Naive thymus-derived CD8-positive, alpha-beta T cell (primary cell): ENCODE measurements at regions not wholly inside any gene's neighbourhood (a gene's known extent, or its start where the extent isn't known, plus 50 kb on each side); places are given as distances from the start of the nearest gene placed in this dataset.
A peak's percentile ranks its signal among the peaks of the same experiment; 100 is the strongest.

Source experiments
- ATAC-seq, 2 donors: fragments of 150-1000 bp; cut with Tn5 transposase in 1 of 2; sonication (Bioruptor Pico), chemical (Tn5 transposase) in 1 of 2; 1 replicate in 1 of 2; 2 replicates in 1 of 2; pipeline ENCODE4 v1.10.0; 2021; ENCODE audit warnings: mild to moderate bottlenecking in 2 of 2, moderate library complexity in 2 of 2
- POLR2A ChIA-PET: fragments of 350-600 bp; sonication (Branson Sonifier 250); formaldehyde crosslinking; loops from one replicate; lab custom pipeline; 2021; ENCODE audit warnings: antibody characterized with exemption; lab: Charles Lee
- DNase-seq, 10 donors: peaks; one replicate each; pipeline versions ENCODE4 v3.0.0 to v3.0.0-alpha.2; 2020 to 2022
- H3K27ac Mint-ChIP-seq, 10 donors: one replicate each; pipeline ENCODE4 v1.8.0; 2020 to 2022; ENCODE audit warnings: mild to moderate bottlenecking in 10 of 10, mixed read lengths in 10 of 10, moderate library complexity in 4 of 10, inconsistent platforms in 1 of 10
- H3K27me3 Mint-ChIP-seq, 5 donors: one replicate each; pipeline ENCODE4 v1.8.0; 2021 to 2022; ENCODE audit warnings: mixed read lengths in 5 of 5
- H3K36me3 Mint-ChIP-seq, 3 donors: one replicate each; pipeline ENCODE4 v1.8.0; 2020 to 2022; ENCODE audit warnings: mixed read lengths in 3 of 3, mild to moderate bottlenecking in 2 of 3, inconsistent platforms in 1 of 3
- H3K4me1 Mint-ChIP-seq, 4 donors: one replicate each; pipeline ENCODE4 v1.8.0; 2021 to 2022; ENCODE audit warnings: mixed read lengths in 4 of 4
- H3K4me3 Mint-ChIP-seq, 10 donors: one replicate each; pipeline ENCODE4 v1.8.0; 2020 to 2022; ENCODE audit warnings: mild to moderate bottlenecking in 10 of 10, mixed read lengths in 10 of 10, moderate library complexity in 6 of 10, inconsistent platforms in 1 of 10
- H3K9me3 Mint-ChIP-seq, 9 donors: one replicate each; pipeline ENCODE4 v1.8.0; 2020 to 2022; ENCODE audit warnings: mixed read lengths in 9 of 9, mild to moderate bottlenecking in 3 of 9, inconsistent platforms in 1 of 9, moderate library complexity in 1 of 9

DNA sequence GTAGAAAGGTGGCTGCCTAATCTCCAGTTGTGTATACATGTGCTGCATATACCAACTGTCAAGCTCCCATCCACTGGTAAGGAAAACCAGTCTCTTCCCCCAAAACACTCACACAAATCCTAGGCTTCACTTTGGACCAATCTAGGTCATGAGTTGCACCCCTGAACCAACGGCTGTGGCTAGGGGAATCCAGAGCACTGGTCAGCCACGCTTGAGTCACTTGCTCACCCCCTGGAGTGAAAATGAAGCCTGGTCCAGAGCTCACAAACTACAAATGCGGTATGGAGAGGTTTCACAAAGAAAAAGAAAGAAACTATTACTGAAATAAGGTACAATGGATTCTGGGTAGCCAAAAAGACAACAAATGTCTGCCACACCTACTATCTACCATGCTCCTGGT, 66.1 kb upstream of the NLK start:
- Mint-ChIP-seq H3K27ac (no peak overlapping the region), H3K36me3 (no peaks in the 10 kb centered on the region), H3K27me3 (peaks cover 0 to 14% (median 6%) of the 10 kb centered on the region in 5 donors), H3K4me3 (no peak overlapping the region), H3K9me3 (peaks cover 0 to 4% (median 0%) of the 10 kb centered on the region in 9 donors), H3K4me1 (no peaks in the 10 kb centered on the region)
- ATAC-seq (no peak), DNase-seq (no peak)
- POLR2A ChIA-PET = no interaction called here

DNA sequence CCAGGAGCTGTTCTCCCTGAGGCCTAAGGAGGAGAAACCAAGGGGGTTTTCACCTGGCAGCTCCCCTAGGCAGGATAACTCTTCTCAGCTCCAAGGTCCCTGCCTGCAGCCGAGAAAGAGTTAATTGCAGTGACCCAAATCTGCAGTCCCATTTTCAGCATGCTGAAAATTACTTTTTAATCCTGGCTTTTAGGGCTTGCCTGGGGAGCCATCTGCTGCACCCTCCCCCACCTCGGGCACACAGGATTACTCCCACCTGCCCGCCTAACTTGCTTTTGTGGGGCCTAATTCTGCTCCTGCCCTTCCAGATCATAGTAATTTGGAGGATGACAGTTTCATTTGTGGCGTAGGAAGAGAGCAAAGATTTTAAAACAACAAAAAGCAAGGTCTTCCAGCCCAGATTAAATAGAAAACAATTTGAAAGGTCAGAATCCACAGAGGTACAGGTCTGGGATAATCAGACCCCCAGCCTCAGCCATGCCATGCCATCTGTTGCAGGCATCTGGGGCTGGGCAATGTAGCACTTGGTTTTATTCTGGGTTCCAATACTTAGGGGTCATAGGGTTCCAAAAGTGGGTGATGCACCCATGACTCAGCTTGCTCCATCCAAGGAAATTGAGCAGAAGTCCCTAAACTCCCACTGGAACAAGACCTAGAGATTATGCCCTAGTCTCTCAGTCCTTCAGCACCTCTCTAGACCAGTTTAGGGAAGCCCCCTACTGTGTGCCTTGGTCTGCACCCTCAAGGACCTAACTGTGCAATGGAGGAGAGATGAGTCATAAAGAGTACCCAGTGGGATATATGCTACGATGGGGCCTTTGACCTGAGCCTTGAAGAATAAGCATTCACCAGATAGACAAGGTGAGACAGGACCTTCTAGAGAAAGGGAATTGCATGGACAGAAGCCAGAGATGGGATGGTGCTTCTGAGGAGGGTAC, 64.5 kb upstream of the NLK start:
- ATAC-seq = no peak
- no peak for DNase-seq
- POLR2A ChIA-PET = no interaction called here
- H3K36me3 Mint-ChIP-seq = no peaks in the 10 kb centered on the region
- H3K4me3 Mint-ChIP-seq = no peak overlapping the region
- H3K4me1 Mint-ChIP-seq = no peaks in the 10 kb centered on the region
- peaks cover 0 to 14% (median 6%) of the 10 kb centered on the region in 5 donors for H3K27me3 Mint-ChIP-seq
- H3K9me3 Mint-ChIP-seq = peaks cover 0 to 4% (median 0%) of the 10 kb centered on the region in 9 donors
- no peak overlapping the region for H3K27ac Mint-ChIP-seq

DNA sequence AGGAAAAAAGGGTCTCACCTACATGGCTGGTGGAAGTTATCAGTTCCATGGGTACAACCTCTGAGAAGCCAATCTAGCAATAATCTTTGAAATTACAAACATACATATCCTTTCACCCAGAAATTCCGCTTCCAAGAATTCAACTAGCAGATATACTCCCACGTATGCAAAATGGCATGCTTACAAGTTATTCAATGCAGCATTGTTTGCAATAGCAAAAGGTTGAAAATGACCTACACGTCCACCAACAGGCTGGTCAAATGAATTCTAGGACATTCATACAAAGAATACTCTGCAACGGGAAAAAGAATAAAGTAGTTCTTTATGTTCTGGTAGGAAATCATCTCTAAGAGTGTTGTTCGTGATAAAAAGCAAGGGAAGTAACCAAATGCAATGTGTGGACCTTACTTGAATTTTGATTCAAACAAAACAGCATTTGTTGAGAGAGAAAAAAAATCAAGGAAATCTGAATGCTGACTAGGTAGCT, 63.7 kb upstream of the NLK start:
- ATAC-seq (no peak), DNase-seq (no peak)
- Mint-ChIP-seq H3K27ac (no peak overlapping the region), H3K4me3 (no peak overlapping the region), H3K9me3 (peaks cover 0 to 1% (median 0%) of the 10 kb centered on the region in 9 donors), H3K27me3 (peaks cover 0 to 14% (median 5%) of the 10 kb centered on the region in 5 donors), H3K36me3 (no peaks in the 10 kb centered on the region), H3K4me1 (no peaks in the 10 kb centered on the region)
- POLR2A ChIA-PET = no interaction called here

DNA sequence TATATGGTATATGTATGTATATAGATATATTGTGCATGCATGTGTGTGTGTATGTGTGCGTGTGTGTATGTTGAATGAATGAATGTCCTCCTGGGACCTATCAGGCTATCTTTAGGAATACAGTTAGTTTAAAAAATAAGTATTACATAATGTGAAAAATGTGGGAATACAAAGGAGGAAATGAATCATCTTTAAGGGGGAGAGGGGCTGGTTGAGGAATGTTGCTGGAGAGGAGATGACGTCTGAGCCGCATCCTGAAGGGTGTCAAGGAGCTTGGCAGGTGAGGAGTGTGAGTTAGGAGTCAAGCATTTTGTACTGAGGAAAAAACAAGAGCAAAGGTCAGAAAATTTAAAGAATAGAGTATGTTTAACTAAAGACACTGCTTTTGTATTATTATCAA, 62.4 kb upstream of the NLK start:
- no peak overlapping the region for H3K4me3 Mint-ChIP-seq

DNA sequence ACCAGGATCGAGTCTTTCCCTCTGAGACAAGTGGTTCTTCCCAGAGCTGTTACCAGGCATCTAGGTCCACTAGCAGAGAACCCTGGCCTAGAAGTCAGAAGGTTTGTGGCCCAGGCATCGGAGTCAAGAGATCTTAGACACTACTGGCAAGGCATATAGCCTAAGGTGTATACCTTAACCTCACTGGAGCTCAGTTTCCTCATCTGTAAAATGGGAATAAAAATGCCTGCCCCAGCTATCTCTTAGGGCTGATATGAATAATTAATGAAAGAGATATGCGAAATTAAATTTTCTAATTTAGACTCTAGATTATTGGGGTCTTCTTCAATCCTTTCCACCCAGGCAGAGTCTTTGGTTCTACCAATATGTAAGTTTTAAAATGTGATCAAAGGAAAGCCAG, 60.5 kb upstream of the NLK start:
- H3K36me3 Mint-ChIP-seq = no peaks in the 10 kb centered on the region
- no peaks in the 10 kb centered on the region for H3K9me3 Mint-ChIP-seq
- peaks cover 1 to 10% (median 3%) of the 10 kb centered on the region in 4 donors for H3K4me1 Mint-ChIP-seq
- peaks cover 2 to 19% (median 7%) of the 10 kb centered on the region in 5 donors for H3K27me3 Mint-ChIP-seq
- H3K27ac Mint-ChIP-seq = no peak overlapping the region
- no peak for DNase-seq
- H3K4me3 Mint-ChIP-seq = no peak overlapping the region
- ATAC-seq = no peak
- POLR2A ChIA-PET = no interaction called here

More for the DNA sequence above, 62.4 kb upstream of the NLK start:
- POLR2A ChIA-PET = no interaction called here
- ATAC-seq (no peak), DNase-seq (no peak)
- H3K9me3 Mint-ChIP-seq = no peaks in the 10 kb centered on the region
- no peaks in the 10 kb centered on the region for H3K36me3 Mint-ChIP-seq
- peaks cover 0 to 4% (median under 1%) of the 10 kb centered on the region in 4 donors for H3K4me1 Mint-ChIP-seq
- no peak overlapping the region for H3K27ac Mint-ChIP-seq
- H3K27me3 Mint-ChIP-seq = peaks cover 2 to 20% (median 6%) of the 10 kb centered on the region in 5 donors

DNA sequence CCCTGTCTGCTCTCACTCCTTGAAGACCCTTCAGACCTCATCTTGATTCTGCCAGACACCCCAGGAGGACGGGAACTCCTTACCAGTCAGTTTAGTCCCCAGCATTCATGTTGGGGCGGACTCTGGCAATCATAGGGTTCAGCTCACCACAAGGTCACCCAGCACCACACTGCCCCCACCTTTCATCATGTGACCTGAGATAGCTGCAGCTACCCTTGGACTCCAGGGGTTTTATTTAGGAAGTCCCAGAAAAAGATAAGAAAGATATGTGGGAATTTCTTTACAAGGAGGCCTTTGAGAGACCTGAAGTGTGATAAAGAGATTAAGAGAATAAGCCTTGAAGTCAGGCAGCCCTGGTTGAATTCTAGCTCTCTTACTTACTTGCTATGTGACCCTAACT, 59.8 kb upstream of the NLK start:
- ATAC-seq = no peak
- no peak for DNase-seq
- no peak overlapping the region for H3K27ac Mint-ChIP-seq
- no peaks in the 10 kb centered on the region for H3K36me3 Mint-ChIP-seq
- peaks cover 1 to 10% (median 3%) of the 10 kb centered on the region in 4 donors for H3K4me1 Mint-ChIP-seq
- peaks cover 2 to 19% (median 5%) of the 10 kb centered on the region in 5 donors for H3K27me3 Mint-ChIP-seq
- H3K4me3 Mint-ChIP-seq = no peak overlapping the region
- H3K9me3 Mint-ChIP-seq = no peaks in the 10 kb centered on the region
- POLR2A ChIA-PET = no interaction called here

DNA sequence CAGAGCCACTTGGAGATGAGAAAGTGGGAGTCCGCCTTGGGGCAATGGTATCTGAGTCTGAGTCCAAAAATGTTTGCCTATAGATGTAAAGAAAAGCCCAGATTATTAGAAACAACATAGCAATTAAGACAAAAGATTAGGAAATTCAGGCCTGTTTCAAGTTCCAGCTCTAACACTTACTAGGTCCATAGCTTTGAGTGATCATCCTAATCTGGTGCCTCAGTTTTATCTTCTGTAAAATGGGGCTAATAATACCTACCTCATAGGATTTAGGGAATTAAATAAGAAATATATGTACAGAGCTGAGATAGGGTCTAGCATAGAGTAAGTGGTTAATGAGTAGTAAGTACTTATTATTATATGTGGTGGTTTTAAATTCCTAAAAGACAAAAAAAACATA, 58.6 kb upstream of the NLK start:
- ATAC-seq (no peak), DNase-seq (no peak)
- peaks cover 2 to 13% (median 5%) of the 10 kb centered on the region in 5 donors for H3K27me3 Mint-ChIP-seq
- H3K27ac Mint-ChIP-seq = no peak overlapping the region
- no peak overlapping the region for H3K4me3 Mint-ChIP-seq
- H3K9me3 Mint-ChIP-seq = no peaks in the 10 kb centered on the region
- POLR2A ChIA-PET = no interaction called here
- H3K36me3 Mint-ChIP-seq = no peaks in the 10 kb centered on the region
- H3K4me1 Mint-ChIP-seq = peaks cover 1 to 10% (median 3%) of the 10 kb centered on the region in 4 donors

DNA sequence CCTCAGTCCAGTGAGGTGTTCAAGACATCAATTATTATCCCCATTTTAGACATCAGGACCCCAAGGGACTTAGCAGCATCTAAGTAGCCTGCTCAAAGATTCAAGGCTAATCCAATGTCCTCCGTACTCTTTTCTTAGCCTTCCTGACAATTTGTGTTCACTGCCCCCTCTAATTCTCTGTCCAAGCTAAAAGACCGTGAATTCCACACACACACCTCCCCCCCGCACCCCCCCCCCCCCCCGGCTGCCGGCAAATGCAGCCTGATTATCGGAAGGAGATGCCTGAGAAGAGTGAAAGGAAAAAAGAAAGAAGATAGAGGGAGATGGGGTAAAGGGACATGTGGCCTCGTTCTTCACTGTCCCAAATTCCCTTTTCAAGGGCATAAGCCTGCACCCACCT, 58.1 kb upstream of the NLK start:
- no peak overlapping the region for H3K4me3 Mint-ChIP-seq
- ATAC-seq = no peak
- H3K27me3 Mint-ChIP-seq = peaks cover 0 to 13% (median 5%) of the 10 kb centered on the region in 5 donors
- H3K36me3 Mint-ChIP-seq = no peaks in the 10 kb centered on the region
- no peak overlapping the region for H3K27ac Mint-ChIP-seq
- H3K9me3 Mint-ChIP-seq = no peaks in the 10 kb centered on the region
- POLR2A ChIA-PET = no interaction called here
- no peak for DNase-seq
- H3K4me1 Mint-ChIP-seq = peaks cover 1 to 10% (median 3%) of the 10 kb centered on the region in 4 donors

DNA sequence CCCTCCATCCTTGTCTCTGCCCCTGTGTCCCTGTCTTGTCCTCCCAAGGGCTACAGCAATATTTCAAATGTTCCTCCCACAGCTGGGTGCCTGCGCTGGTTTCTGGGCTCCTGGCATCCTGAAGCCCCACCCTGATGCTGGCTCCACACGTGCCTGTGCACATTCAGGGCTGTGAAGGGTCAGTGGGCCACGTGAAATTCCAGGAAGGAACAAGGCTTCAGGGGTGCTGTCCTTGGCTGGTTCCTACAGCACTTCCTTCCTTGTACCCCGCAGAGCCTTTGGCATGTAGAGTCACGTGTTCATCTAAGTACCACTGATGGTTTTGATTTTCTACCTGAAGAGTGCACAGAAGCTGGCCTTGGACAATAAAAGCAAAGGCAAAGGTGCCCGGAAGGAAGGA, 57.7 kb upstream of the NLK start:
- POLR2A ChIA-PET = no interaction called here
- Mint-ChIP-seq H3K36me3 (no peaks in the 10 kb centered on the region), H3K4me1 (peaks cover 1 to 10% (median 3%) of the 10 kb centered on the region in 4 donors), H3K27ac (no peak overlapping the region), H3K4me3 (peak overlapping the region in 1 of 10 donors; percentile 14), H3K9me3 (no peaks in the 10 kb centered on the region), H3K27me3 (peaks cover 0 to 13% (median 5%) of the 10 kb centered on the region in 5 donors)
- no peak for ATAC-seq
- DNase-seq = no peak

DNA sequence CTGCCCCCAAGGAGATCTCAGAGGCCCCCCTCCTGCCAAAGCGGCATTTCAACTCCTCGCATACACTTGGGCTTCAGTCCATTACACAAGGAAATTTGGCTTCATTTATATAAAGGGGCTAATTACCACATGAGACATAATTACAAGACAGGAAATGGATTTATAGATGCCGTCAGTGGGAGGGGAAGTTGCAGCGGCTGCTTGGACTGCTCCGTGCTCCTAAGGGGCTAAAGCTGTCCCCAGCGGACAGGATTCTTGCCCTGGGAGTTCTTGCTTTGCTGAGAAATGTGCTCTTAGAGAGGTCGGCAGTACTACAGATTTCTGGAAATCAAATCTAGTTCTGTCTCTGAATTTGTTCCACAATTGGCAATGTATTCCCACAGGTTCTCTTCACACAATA, 57.2 kb upstream of the NLK start:
- H3K4me3 Mint-ChIP-seq = no peak overlapping the region
- H3K4me1 Mint-ChIP-seq = peaks cover 1 to 10% (median 3%) of the 10 kb centered on the region in 4 donors
- POLR2A ChIA-PET = no interaction called here
- H3K9me3 Mint-ChIP-seq = no peaks in the 10 kb centered on the region
- ATAC-seq (no peak), DNase-seq (no peak)
- no peaks in the 10 kb centered on the region for H3K36me3 Mint-ChIP-seq
- peaks cover 0 to 13% (median 5%) of the 10 kb centered on the region in 5 donors for H3K27me3 Mint-ChIP-seq
- H3K27ac Mint-ChIP-seq = no peak overlapping the region

DNA sequence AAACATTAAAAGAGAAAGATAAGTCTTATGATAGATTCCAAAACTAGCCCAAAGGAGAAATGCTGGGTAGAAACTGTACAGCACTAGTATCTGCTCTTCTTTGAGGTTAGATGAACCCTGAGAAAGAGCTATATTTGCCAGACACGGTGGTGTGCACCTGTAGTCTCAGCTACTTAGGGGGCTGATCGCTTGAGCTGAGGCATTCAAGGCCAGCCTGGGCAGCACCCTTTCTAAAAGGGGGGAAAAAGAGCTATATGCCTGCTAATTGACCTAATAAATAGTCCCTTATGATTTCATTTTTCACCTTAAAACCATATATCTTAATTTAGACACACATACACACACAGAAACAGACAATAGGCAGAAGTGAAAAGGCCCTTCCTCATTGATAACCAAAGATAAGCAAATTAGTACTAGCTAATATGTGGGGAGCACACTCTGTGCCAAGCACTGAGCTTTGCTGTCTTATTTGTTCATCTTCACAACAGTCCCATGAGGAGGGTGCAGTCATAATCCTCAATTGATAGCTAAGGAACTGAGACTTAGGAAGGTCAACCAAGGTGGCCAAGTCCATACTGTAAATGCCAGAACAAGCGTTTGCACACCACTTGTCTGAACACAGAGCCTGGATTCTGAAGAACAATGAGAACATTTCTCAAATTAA, 56.6 kb upstream of the NLK start:
- POLR2A ChIA-PET = no interaction called here
- H3K4me1 Mint-ChIP-seq = peaks cover 1 to 10% (median 3%) of the 10 kb centered on the region in 4 donors
- H3K27me3 Mint-ChIP-seq = peaks cover 0 to 13% (median 5%) of the 10 kb centered on the region in 5 donors
- H3K36me3 Mint-ChIP-seq = no peaks in the 10 kb centered on the region
- DNase-seq (no peak), ATAC-seq (no peak)
- H3K9me3 Mint-ChIP-seq = no peaks in the 10 kb centered on the region
- no peak overlapping the region for H3K27ac Mint-ChIP-seq
- H3K4me3 Mint-ChIP-seq = no peak overlapping the region

DNA sequence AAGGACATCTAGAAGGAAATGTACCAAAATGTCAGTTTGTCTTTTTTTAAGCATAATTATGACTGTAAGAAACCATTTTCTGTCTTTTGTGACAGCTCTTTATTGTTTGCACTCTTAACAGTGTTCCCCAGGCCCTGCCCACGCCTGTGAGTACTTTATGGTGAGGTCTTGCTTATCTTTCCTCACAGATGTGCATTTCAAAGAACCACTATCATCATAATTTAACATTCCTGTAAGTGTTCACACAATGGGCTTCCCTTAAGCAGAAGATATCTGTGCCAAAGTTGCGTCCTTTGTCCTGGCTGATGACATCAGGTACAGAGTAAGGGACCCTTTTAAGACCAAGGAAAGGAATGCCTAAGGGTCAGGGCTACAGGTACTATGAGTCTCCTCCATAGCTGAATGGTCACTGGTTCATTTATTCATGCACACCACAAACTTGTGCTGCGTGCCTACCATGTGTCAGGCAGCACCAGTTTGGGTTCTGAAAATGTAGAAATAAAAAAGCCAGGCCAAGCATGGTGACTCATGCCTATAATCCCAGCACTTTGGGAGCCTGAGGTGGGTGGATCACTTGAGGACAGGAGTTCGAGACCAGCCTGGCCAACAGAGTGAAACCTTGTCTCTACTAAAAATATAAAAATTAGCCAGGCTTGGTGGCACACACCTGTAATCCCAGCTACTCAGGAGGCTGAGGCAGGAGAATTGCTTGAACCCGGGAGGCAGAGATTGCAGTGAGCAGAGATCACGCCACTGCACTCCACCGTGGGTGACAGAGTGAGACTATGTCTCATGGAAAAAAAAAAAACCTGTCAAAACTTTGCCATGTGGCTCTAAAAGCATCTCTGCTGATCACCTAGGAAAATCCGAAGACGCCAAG, 55.4 kb upstream of the NLK start:
- H3K36me3 Mint-ChIP-seq = no peaks in the 10 kb centered on the region
- POLR2A ChIA-PET = interaction anchor here (0.5 kb wide), 1 partner anchor 145 kb away, joined by 4 read pairs; no protein-coding TSS in a partner anchor
- no peak for ATAC-seq
- no peak overlapping the region for H3K4me3 Mint-ChIP-seq
- no peak overlapping the region for H3K27ac Mint-ChIP-seq
- H3K4me1 Mint-ChIP-seq = peaks cover 1 to 10% (median 3%) of the 10 kb centered on the region in 4 donors
- H3K9me3 Mint-ChIP-seq = no peaks in the 10 kb centered on the region
- DNase-seq = no peak
- peaks cover 0 to 14% (median 7%) of the 10 kb centered on the region in 5 donors for H3K27me3 Mint-ChIP-seq
